HG03565 (cell line): ENCODE measurements at regions not wholly inside any gene's neighbourhood (a gene's known extent, or its start where the extent isn't known, plus 50 kb on each side); places are given as distances from the start of the nearest gene placed in this dataset.

Experiments
- ATAC-seq: cut with Tn5 transposase; IDR thresholded peaks from one replicate; pipeline ENCODE4 v1.9.1; 2021; ENCODE audit warnings: mild to moderate bottlenecking, moderate library complexity; ENCODE audit not compliant: unreplicated experiment

GRCh38 chr6:117076076-117076475, 189.3 kb upstream of the VGLL2 start:
- no peak for ATAC-seq

GRCh38 chr6:117077300-117077699, 188.1 kb upstream of the VGLL2 start:
- ATAC-seq: no peak

- ATAC-seq: no peak
These were observed 186.7 kb upstream of the VGLL2 start for GRCh38 chr6:117078624-117079023.

- ATAC-seq: no peak
These were observed 185.4 kb upstream of the VGLL2 start for GRCh38 chr6:117079951-117080350.

GRCh38 chr6:117089604-117090003, 175.8 kb upstream of the VGLL2 start:
- no peak for ATAC-seq

- ATAC-seq: no peak
These were observed 155.2 kb upstream of the VGLL2 start for GRCh38 chr6:117110146-117110545.

GRCh38 chr6:117110737-117111136, 154.6 kb upstream of the VGLL2 start:
- ATAC-seq: no peak

GRCh38 chr6:117117652-117118051, 147.7 kb upstream of the VGLL2 start:
- no peak for ATAC-seq

- no peak for ATAC-seq
These were observed 146.9 kb upstream of the VGLL2 start for GRCh38 chr6:117118490-117118889.

- no peak for ATAC-seq
These were observed 139.1 kb upstream of the VGLL2 start for GRCh38 chr6:117126213-117126612.

- ATAC-seq: no peak
These were observed 137.3 kb upstream of the VGLL2 start for GRCh38 chr6:117128052-117128451.

- ATAC-seq: no peak
These were observed 135.2 kb upstream of the VGLL2 start for GRCh38 chr6:117130125-117130524.

- no peak for ATAC-seq
These were observed 128.7 kb upstream of the VGLL2 start for GRCh38 chr6:117136702-117137101.

GRCh38 chr6:117137711-117138110, 127.6 kb upstream of the VGLL2 start:
- ATAC-seq: no peak

GRCh38 chr6:117138425-117138824, 126.9 kb upstream of the VGLL2 start:
- no peak for ATAC-seq

- ATAC-seq: no peak
These were observed 126.4 kb upstream of the VGLL2 start for GRCh38 chr6:117138920-117139319.

GRCh38 chr6:117142142-117142541, 123.2 kb upstream of the VGLL2 start:
- ATAC-seq: no peak

GRCh38 chr6:117142995-117143394, 122.4 kb upstream of the VGLL2 start:
- no peak for ATAC-seq

GRCh38 chr6:117143647-117144046, 121.7 kb upstream of the VGLL2 start:
- no peak for ATAC-seq

GRCh38 chr6:117145940-117146339, 119.4 kb upstream of the VGLL2 start:
- ATAC-seq: no peak

- ATAC-seq: no peak
These were observed 116.0 kb upstream of the VGLL2 start for GRCh38 chr6:117149324-117149723.

GRCh38 chr6:117156741-117157140, 108.6 kb upstream of the VGLL2 start:
- ATAC-seq: no peak

GRCh38 chr6:117157448-117157847, 107.9 kb upstream of the VGLL2 start:
- no peak for ATAC-seq
